ENCODE measurements at regions not wholly inside any gene's neighbourhood (a gene's known extent, or its start where the extent isn't known, plus 50 kb on each side); places are given as distances from the start of the nearest gene placed in this dataset.

DNA sequence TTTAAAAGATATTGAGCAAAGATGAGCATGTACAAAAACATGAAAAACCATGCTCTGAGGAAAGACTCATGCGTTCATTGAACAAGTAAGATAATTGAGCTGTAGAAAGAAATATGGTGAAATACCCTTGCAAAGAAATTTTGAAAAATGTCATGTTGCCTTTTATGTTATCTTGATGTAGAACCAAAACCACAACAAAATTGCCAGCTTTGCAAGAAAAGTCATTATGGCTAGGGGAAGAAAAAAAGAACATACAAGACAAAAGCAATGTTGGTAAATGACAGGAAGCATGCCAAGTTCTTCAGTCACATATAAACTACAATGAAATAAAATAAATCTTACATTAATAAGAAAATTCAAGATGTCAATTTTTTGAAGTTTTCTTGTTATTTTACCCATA lies 368.0 kb downstream of the IRX1 start:
- ChIA-PET CTCF (no interaction called here), POLR2A (no interaction called here)
- H3K9ac ChIP-seq (ENCODE audit: low read length): no peak overlapping the region
- Mint-ChIP-seq H3K27ac (no peak overlapping the region), H3K27me3 (no peaks in the 10 kb centered on the region), H3K4me1 (no peaks in the 10 kb centered on the region), H3K9me3 (ENCODE audit: insufficient read depth) (peaks cover 5% of the 10 kb centered on the region), H3K4me3 (no peak overlapping the region)
- DNase-seq (no peak), ATAC-seq (ENCODE audit: low read depth) (no peak)
- peaks cover 0 to 11% (median 2%) of the 10 kb centered on the region in 3 donors for H3K9me3 ChIP-seq (ENCODE audit: control extremely low read depth in 1 of 3, control insufficient read depth in 2 of 3, insufficient read depth in 1 of 3, low read length in 2 of 3)
- H4K20me1 ChIP-seq (ENCODE audit: control insufficient read depth, insufficient read depth, low read length, poor library complexity, severe bottlenecking): no peaks in the 10 kb centered on the region
- H3K4me3 ChIP-seq (ENCODE audit: control extremely low read depth in 1 of 5, extremely low read depth in 1 of 5, insufficient read depth in 1 of 5, low read depth in 2 of 5, low read length in 4 of 5): no peak overlapping the region
- H3K27me3 ChIP-seq (replicated peaks in 1 of 4; ENCODE audit: control extremely low read depth in 1 of 4, control insufficient read depth in 3 of 4, insufficient read depth in 4 of 4, low read length in 3 of 4): no peaks in the 10 kb centered on the region
- WGBS (ENCODE audit: insufficient coverage): no CpG with 5 or more reads among the region's 1 CpG
- H3K36me3 ChIP-seq (replicated peaks in 1 of 2; ENCODE audit: control extremely low read depth in 1 of 2, control insufficient read depth in 1 of 2, extremely low read depth in 1 of 2, insufficient read depth in 2 of 2, low read length in 1 of 2): no peaks in the 10 kb centered on the region
- H2AFZ ChIP-seq (ENCODE audit: insufficient read depth, low read depth, low read length, poor library complexity, severe bottlenecking): no peak overlapping the region
- intact Hi-C loops (cut with micrococcal nuclease): no loop called here
- H3K79me2 ChIP-seq (ENCODE audit: control insufficient read depth, insufficient read depth, low read length): no peaks in the 10 kb centered on the region
- H3K4me2 ChIP-seq (replicated peaks; ENCODE audit: low read depth, low read length, poor library complexity, severe bottlenecking): no peak overlapping the region
- no peak overlapping the region for H3K27ac ChIP-seq (ENCODE audit: low read length in 2 of 2)
- H3K4me1 ChIP-seq (ENCODE audit: control insufficient read depth in 2 of 2, insufficient read depth in 2 of 2, low read length in 2 of 2): no peaks in the 10 kb centered on the region
- TF ChIP-seq CTCF (IDR thresholded peaks at IDR 0.05) (no peak), EZH2 (IDR thresholded peaks at IDR 0.05; ENCODE audit: borderline replicate concordance, insufficient read depth, low read depth, low read length, poor library complexity, severe bottlenecking) (no peak)

GRCh38 chr5:3980156-3980555 lies 384.5 kb downstream of the IRX1 start:
- H3K9me3 Mint-ChIP-seq (ENCODE audit: insufficient read depth): peaks cover 5% of the 10 kb centered on the region
- H3K4me1 ChIP-seq (ENCODE audit: control insufficient read depth in 2 of 2, insufficient read depth in 2 of 2, low read length in 2 of 2): no peaks in the 10 kb centered on the region
- H3K4me3 Mint-ChIP-seq: no peak overlapping the region
- intact Hi-C loops (cut with micrococcal nuclease): no loop called here
- H3K79me2 ChIP-seq (ENCODE audit: control insufficient read depth, insufficient read depth, low read length): no peaks in the 10 kb centered on the region
- H3K4me1 Mint-ChIP-seq: no peaks in the 10 kb centered on the region
- peaks cover 0 to 3% (median 0%) of the 10 kb centered on the region in 3 donors for H3K9me3 ChIP-seq (ENCODE audit: control extremely low read depth in 1 of 3, control insufficient read depth in 2 of 3, insufficient read depth in 1 of 3, low read length in 2 of 3)
- no peak overlapping the region for H3K27ac Mint-ChIP-seq
- H3K9ac ChIP-seq (ENCODE audit: low read length): no peak overlapping the region
- DNase-seq (no peak), ATAC-seq (ENCODE audit: low read depth) (no peak)
- TF ChIP-seq CTCF (IDR thresholded peaks at IDR 0.05): no peak
- no peak for TF ChIP-seq EZH2 (IDR thresholded peaks at IDR 0.05; ENCODE audit: borderline replicate concordance, insufficient read depth, low read depth, low read length, poor library complexity, severe bottlenecking)
- no peaks in the 10 kb centered on the region for H4K20me1 ChIP-seq (ENCODE audit: control insufficient read depth, insufficient read depth, low read length, poor library complexity, severe bottlenecking)
- H3K27me3 ChIP-seq (replicated peaks in 1 of 4; ENCODE audit: control extremely low read depth in 1 of 4, control insufficient read depth in 3 of 4, insufficient read depth in 4 of 4, low read length in 3 of 4): no peaks in the 10 kb centered on the region
- ChIA-PET POLR2A (no interaction called here), CTCF (no interaction called here)
- no peak overlapping the region for H3K4me3 ChIP-seq (ENCODE audit: control extremely low read depth in 1 of 5, extremely low read depth in 1 of 5, insufficient read depth in 1 of 5, low read depth in 2 of 5, low read length in 4 of 5)
- no peaks in the 10 kb centered on the region for H3K36me3 ChIP-seq (replicated peaks in 1 of 2; ENCODE audit: control extremely low read depth in 1 of 2, control insufficient read depth in 1 of 2, extremely low read depth in 1 of 2, insufficient read depth in 2 of 2, low read length in 1 of 2)
- 63% methylated on average over 2 of the region's 6 CpGs for WGBS (ENCODE audit: insufficient coverage)
- H3K27ac ChIP-seq (ENCODE audit: low read length in 2 of 2): no peak overlapping the region
- H3K4me2 ChIP-seq (replicated peaks; ENCODE audit: low read depth, low read length, poor library complexity, severe bottlenecking): no peak overlapping the region
- H3K27me3 Mint-ChIP-seq: no peaks in the 10 kb centered on the region
- H2AFZ ChIP-seq (ENCODE audit: insufficient read depth, low read depth, low read length, poor library complexity, severe bottlenecking): no peak overlapping the region
